ENCODE measurements at regions not wholly inside any gene's neighbourhood (a gene's known extent, or its start where the extent isn't known, plus 50 kb on each side); places are given as distances from the start of the nearest gene placed in this dataset.

DNA sequence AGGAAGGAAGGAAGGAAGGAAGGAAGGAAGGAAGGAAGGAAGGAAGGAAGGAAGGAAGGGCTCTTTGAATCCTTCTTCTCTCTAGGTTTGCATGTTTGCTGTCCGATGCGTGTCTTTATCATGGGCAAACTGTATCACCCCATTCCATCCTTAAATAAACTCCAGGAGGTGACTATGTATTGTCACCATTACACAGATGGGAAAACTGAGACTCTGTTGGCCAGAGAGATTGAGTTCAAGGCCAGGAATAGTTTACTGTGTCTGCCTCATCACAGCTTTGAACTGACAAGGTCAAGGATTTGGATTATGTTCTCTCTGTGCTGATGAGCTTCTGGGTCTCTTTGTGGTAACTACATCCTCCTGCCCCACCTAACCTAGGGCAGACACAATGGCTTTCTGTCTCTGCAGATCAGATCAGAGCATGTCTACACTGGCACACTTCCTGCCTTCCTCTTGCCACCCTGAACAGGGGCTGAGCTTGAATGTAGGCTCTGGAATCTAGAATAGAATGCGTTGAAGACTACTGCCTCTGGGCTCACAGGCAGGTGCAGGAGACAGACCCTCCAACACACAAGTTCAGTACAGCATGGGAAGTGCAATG lies 78.9 kb upstream of the MAP1LC3B2 start:
- DNase-seq (ENCODE audit: extremely low read depth in 1 of 2, low read depth in 1 of 2) = no peak

DNA sequence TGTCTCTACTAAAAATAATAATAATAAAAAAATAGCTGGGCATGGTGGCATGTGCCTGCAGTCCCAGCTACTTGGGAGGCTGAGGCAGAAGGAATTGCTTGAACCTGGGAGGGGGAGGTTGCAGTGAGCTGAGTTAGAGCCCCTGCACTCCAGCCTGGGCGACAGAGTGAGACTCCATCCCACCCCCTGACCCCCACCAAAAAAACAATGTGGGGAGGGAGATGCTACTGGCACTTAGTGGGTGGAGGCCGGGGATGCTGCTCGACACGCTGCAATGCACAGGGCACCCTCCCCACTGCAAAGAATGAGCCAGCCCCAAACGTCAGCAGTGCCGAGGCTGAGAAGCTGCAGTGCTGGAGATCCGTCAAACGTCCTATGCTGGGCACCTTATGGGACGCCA lies 77.5 kb upstream of the MAP1LC3B2 start:
- DNase-seq (ENCODE audit: extremely low read depth in 1 of 2, low read depth in 1 of 2) = no peak

DNA sequence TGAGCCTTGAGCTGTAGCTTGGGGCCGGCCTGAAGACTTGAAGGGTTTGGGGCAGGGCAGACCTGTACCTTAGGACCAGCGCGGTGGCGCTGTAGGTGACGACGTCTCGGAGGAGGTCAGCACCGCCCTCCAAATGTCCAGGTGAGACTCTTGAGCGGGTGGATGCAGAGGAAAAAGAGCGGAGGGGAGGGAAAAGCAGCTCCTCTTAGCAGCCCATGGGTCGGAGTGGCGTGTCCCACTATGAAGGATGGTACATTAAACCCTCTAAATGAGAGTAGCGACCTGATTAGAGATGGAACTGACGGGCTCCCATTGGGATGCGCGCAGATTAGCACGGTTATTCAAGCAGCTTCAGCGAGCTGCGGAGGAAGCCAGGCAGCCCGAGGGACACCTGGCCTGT lies 77.0 kb upstream of the MAP1LC3B2 start:
- no peak for DNase-seq (ENCODE audit: extremely low read depth in 1 of 2, low read depth in 1 of 2)

GRCh38 chr12:116482859-116483258 lies 76.3 kb upstream of the MAP1LC3B2 start:
- DNase-seq (ENCODE audit: extremely low read depth in 1 of 2, low read depth in 1 of 2) = no peak

GRCh38 chr12:116483959-116484750 lies 75.0 kb upstream of the MAP1LC3B2 start:
- DNase-seq (ENCODE audit: extremely low read depth in 1 of 2, low read depth in 1 of 2) = no peak

- no peak for DNase-seq (ENCODE audit: extremely low read depth in 1 of 2, low read depth in 1 of 2)
These were observed 74.4 kb upstream of the MAP1LC3B2 start for GRCh38 chr12:116484807-116485206.

DNA sequence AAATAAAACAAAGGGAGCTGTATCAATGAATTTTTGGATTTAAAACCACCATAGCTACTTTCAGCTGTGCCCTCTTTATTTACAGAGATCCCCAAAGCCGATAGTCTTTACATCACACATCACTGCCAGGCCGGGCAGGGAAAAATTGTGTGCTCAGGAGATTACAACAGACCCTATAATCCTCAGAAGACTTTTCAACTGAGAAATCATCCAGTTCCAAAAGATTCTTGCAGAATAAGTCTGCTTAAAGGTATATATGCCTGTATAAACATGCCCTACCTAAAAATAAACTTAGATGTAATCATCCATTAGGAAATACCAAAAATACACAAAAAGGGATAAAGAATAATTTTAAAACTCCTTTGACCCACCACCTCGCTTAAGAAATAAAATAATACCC lies 70.1 kb upstream of the MAP1LC3B2 start:
- DNase-seq (ENCODE audit: extremely low read depth in 1 of 2, low read depth in 1 of 2) = no peak

DNA sequence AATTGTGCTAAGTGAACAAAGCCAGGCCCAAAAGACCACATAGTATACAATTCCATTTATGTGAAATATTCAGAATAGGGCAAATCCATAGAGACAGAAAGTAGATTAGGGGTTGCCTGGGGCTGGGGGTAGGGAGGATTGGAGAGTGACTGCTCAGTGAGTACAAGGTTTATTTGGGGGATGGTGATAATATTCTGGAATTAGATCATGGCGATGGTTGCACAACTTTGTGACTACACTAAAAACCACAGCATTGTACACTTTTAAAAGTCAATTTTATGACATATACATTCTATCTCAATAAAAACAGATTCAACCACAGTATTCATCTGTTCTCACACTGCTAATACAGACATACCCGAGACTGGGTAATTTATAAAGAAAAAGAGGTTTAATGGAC lies 68.7 kb upstream of the MAP1LC3B2 start:
- DNase-seq (ENCODE audit: extremely low read depth in 1 of 2, low read depth in 1 of 2) = no peak

DNA sequence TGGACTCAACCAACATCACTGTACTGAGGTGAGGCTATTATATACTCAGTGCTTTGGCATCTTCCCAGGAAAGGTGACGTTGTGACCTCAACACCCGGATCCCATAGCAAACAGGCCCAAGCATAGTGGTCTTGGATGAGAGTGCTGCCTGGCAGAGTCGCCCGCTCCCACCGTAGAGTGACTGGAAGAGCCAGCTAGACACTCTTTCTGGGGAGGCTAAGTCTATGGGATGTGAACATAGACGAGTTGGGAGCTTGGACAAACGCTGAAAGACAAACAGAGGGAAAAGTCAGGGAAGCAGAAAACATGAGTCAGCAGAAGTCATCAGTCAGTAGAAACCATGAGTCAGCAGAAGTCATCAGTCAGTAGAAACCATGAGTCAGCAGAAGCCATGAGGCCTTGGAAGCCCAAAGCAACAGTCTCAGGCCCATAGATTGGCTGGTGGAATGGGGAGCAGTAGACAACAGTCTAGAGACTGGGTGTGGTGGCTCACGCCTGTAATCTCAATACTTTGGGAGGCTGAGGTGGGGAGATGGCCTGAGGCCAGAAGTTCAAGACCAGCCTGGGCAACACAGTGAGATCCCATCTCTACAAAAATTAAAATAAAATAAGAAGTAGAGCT lies 66.4 kb upstream of the MAP1LC3B2 start:
- DNase-seq (ENCODE audit: extremely low read depth in 1 of 2, low read depth in 1 of 2) = no peak

GRCh38 chr12:116495260-116495659 lies 63.9 kb upstream of the MAP1LC3B2 start:
- DNase-seq (ENCODE audit: extremely low read depth in 1 of 2, low read depth in 1 of 2) = no peak

DNA sequence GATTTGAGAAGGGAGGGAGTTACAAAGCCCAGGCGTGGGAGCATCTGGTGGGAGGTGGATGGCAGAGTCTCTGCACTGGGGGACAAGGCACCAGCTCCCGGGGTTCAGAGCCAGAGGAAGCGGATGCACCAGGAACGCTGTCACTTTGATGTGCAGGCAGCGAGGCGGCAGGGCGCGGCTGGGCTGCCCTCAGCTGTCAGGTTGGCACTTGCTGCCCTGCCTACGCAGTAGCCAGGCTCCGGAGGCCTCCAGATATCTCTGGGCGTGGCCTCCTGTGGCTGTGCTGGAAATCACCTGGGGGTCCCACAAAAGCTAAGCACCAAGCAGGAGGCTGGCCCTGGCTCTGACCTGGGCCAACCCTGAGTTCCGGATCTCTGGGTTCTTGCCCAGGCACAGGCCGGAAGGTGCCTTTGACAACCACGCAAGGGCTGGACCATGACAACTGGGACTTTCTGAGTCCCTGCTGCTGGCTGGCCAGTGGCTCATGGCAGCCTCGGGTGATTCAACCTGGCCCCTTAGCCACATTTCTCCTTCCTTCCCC lies 62.1 kb upstream of the MAP1LC3B2 start:
- no peak for DNase-seq (ENCODE audit: extremely low read depth in 1 of 2, low read depth in 1 of 2)

DNA sequence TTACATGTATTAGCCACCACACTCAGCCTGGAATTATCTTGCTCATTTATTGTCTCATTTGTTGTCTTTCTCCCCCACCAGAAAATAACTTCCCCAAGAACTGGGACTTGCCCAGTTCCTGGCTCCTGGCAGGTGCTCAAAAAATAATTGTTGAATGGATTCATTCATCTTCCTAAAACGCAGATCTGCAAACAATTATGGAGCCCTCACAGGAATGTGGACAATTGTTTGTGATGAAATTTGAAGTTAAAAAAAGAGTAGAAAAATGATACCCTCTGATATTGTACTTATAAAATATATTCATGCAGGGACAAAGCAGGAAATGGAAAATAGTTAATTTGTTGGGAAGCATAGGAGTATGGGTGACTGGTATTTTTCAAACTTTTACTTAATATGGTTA lies 60.7 kb upstream of the MAP1LC3B2 start:
- no peak for DNase-seq (ENCODE audit: extremely low read depth in 1 of 2, low read depth in 1 of 2)

GRCh38 chr12:116502141-116502725 lies 56.9 kb upstream of the MAP1LC3B2 start:
- DNase-seq (ENCODE audit: extremely low read depth in 1 of 2, low read depth in 1 of 2) = no peak

DNA sequence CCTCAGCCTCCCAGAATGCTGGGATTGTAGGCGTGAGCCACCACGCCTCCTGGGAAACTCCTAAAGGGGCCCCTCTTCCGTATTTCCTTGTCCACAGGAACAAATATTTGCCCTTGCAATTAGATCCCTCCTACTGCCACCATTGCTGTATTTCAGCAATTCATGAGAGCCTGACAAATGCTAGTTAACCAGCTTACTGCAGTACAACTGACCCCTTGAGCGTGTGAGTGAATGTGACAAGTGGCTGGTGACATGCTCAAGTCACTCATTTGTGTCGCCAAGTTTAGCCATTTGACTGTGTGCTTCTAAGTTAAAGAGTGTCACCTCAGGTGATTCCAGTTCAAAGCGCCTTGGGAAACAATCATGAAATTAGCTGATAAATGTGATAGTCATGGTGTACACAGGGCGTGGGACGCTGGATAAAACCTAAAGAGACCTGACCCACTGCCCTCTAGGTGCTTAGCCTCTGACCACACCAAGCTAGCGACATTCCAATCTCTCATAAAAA lies 56.1 kb upstream of the MAP1LC3B2 start:
- no peak for DNase-seq (ENCODE audit: extremely low read depth in 1 of 2, low read depth in 1 of 2)

DNA sequence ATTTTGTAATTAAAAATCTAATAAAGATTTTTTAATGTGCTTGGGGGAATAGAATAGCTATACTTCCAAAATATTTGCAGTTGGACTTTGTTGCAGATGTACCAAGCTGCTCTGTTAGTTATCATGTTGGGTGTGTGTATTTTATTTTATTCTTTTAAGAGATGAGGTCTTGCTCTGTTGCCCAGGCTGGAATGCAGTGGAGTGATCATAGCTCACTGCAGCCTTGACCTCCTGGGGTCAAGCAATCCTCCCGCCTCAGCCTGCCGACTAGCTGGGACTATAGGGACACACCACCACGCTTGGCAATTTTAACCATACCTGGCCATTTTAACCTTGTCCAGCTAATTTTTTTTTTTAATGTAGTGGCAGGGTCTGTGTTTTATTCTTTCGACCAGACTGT lies 54.7 kb upstream of the MAP1LC3B2 start:
- DNase-seq (ENCODE audit: extremely low read depth in 1 of 2, low read depth in 1 of 2) = no peak

DNA sequence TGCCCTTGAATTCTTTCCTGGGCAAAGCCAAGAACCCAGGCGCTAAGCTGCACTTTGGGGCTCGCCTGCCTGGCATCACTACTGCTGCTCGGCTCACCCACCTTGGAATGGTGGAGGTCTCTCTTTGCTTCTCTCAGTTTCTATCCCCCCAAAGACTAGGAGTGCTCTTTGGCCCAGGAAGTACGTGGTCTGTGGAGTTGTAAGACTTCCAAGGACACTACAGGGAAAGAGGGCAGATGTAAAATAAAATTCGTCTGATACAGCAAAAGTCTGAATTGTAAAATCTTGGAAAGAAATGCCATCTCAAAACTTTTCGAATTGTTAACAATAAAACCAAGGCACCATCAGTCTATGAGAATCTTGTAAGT lies 52.5 kb upstream of the MAP1LC3B2 start:
- DNase-seq (ENCODE audit: extremely low read depth in 1 of 2, low read depth in 1 of 2) = no peak

DNA sequence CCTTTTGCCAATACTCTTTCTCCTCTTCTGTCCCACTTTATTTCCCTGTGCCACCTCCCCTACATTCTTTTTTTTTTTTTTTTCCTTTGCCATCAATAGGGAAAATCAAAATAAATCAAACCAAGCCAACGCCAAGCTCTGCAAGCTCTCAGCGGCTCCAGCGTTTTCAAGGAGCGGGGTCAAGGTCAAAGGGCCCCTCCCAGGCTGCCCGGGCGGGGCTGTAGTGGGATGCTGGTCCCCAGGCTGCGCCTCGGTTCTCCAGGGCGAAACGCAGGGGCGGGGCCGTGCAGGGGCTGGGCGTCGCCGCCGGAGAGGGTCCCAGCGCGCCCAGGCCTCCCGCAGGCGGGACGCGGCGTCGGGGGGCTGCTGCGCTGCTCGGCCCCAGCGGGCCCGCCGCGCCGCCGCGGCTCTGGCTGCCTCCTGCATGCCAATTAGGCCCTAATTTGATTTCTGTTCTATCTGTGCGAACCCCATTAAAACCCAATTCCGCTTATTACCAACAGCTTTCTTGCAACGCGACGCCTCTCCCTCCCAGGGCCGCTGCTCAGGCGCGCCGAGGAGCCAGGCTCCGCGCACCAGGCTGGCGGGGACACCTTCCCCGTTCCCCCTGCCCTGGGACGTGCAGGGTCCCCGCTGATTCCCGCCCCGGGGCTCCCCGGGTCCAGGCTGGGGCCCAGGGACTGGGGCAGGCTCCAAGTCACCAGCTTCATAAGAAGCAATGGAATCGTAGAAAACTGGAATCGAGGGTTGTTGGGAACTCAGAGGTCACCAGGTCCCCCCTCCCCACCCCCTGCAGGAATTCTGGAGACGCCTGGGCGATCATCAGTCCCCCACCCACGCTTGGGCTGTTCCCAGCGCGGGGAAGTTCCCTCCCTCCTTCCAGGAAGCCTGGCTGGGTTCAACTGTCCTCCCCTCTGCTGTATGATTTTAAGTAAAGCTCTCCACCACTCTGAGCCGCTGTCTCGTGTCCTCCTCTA lies 50.7 kb upstream of the MAP1LC3B2 start:
- peak in 1 of 2 donors; percentile 20 for DNase-seq (ENCODE audit: extremely low read depth in 1 of 2, low read depth in 1 of 2)
